Loucy (cell line): ENCODE measurements at regions not wholly inside any gene's neighbourhood (a gene's known extent, or its start where the extent isn't known, plus 50 kb on each side); places are given as distances from the start of the nearest gene placed in this dataset.
"Not testable (repeated sequence)": the region's sequence is repeated elsewhere in the genome, so short reads cannot be mapped to it uniquely, and the experiment has no call there.

Experiments
- H2AFZ ChIP-seq: fragments of 200-600 bp; sonication (generic); 2 replicates; pipeline ENCODE4 v1.6.0; 2016; ENCODE audit warnings: antibody characterized with exemption, mild to moderate bottlenecking, low read length, moderate library complexity
- H3F3A ChIP-seq: fragments of 200-600 bp; 2 replicates; pipeline ENCODE4 v1.6.0; 2016; ENCODE audit warnings: antibody characterized with exemption, low read depth, mild to moderate bottlenecking
- H3K27me3 ChIP-seq: fragments of 200-600 bp; sonication (generic); 2 replicates; pipeline ENCODE4 v1.6.1; 2014; ENCODE audit warnings: low read length, mild to moderate bottlenecking; ENCODE audit not compliant: insufficient read depth, poor library complexity, severe bottlenecking
- H3K36me3 ChIP-seq: fragments of 200-600 bp; sonication (generic); 2 replicates; pipeline ENCODE4 v1.6.1; 2016; ENCODE audit warnings: low read length; ENCODE audit not compliant: insufficient read depth
- H3K4me1 ChIP-seq: fragments of 200-600 bp; sonication (generic); 2 replicates; pipeline ENCODE4 v1.5.1; 2014; ENCODE audit warnings: low read length, mild to moderate bottlenecking; ENCODE audit not compliant: insufficient read depth, poor library complexity, severe bottlenecking
- H3K4me2 ChIP-seq: fragments of 200-600 bp; sonication (generic); 2 replicates; pipeline ENCODE4 v1.6.0; 2014; ENCODE audit warnings: antibody characterized with exemption, low read length, low read depth, mild to moderate bottlenecking; ENCODE audit not compliant: poor library complexity, severe bottlenecking
- H3K4me3 ChIP-seq: fragments of 200-600 bp; sonication (generic); 2 replicates; pipeline ENCODE4 v1.5.1; 2014; ENCODE audit warnings: low read length, mild to moderate bottlenecking, mixed read lengths; ENCODE audit not compliant: poor library complexity, severe bottlenecking
- H3K79me2 ChIP-seq: fragments of 200-600 bp; sonication (generic); 2 replicates; pipeline ENCODE4 v1.6.1; 2014; ENCODE audit warnings: low read length; ENCODE audit not compliant: insufficient read depth
- H3K9ac ChIP-seq: fragments of 200-600 bp; sonication (generic); 2 replicates; pipeline ENCODE4 v1.6.0; 2014; ENCODE audit warnings: mild to moderate bottlenecking, low read depth, low read length, moderate library complexity; ENCODE audit not compliant: poor library complexity, severe bottlenecking
- H3K9me2 ChIP-seq: fragments of 200-600 bp; sonication (generic); replicated peaks from 2 replicates; pipeline ENCODE4 v1.6.1; 2016; ENCODE audit warnings: low read depth, low read length, mixed read lengths
- H3K9me3 ChIP-seq: fragments of 200-600 bp; sonication (generic); 2 replicates; pipeline ENCODE4 v1.6.1; 2014; ENCODE audit warnings: mild to moderate bottlenecking, antibody characterized with exemption, low read length, low read depth; ENCODE audit not compliant: insufficient read depth
- H4K20me1 ChIP-seq: fragments of 200-600 bp; sonication (generic); 2 replicates; pipeline ENCODE4 v1.6.0; 2014; ENCODE audit warnings: antibody characterized with exemption, low read length, mild to moderate bottlenecking; ENCODE audit not compliant: insufficient read depth, poor library complexity, severe bottlenecking
- CTCF ChIP-seq: fragments of 200-600 bp; sonication (generic); conservative IDR thresholded peaks from 2 replicates; pipeline ENCODE4 v1.5.1; 2014; ENCODE audit warnings: mild to moderate bottlenecking, antibody characterized with exemption, low read length
- EZH2phosphoT487 ChIP-seq: fragments of 200-600 bp; IDR thresholded peaks from 2 replicates; pipeline ENCODE4 v1.6.1; 2018; ENCODE audit warnings: antibody characterized with exemption, mild to moderate bottlenecking, moderate library complexity, borderline replicate concordance

GRCh38 chr4:179048839-179049453 is 1606.7 kb upstream of the AGA start:
- Histone ChIP-seq H3K9ac (no peak overlapping the region), H3K9me2 (no peaks in the 10 kb centered on the region), H3K9me3 (no peaks in the 10 kb centered on the region), H2AFZ (no peak overlapping the region), H3K4me1 (no peaks in the 10 kb centered on the region), H3K4me2 (no peak overlapping the region), H3K36me3 (no peaks in the 10 kb centered on the region), H3K4me3 (no peak overlapping the region), H3K27me3 (no peaks in the 10 kb centered on the region), H4K20me1 (no peaks in the 10 kb centered on the region), H3K79me2 (no peaks in the 10 kb centered on the region), H3F3A (no peaks in the 10 kb centered on the region)
- TF ChIP-seq EZH2phosphoT487 (no peak), CTCF (no peak)

- Histone ChIP-seq H3K4me1 (no peaks in the 10 kb centered on the region), H3K9ac (no peak overlapping the region), H2AFZ (no peak overlapping the region), H3K27me3 (no peaks in the 10 kb centered on the region), H3K9me3 (no peaks in the 10 kb centered on the region), H3F3A (no peaks in the 10 kb centered on the region), H3K4me3 (no peak overlapping the region), H3K9me2 (no peaks in the 10 kb centered on the region), H4K20me1 (no peaks in the 10 kb centered on the region), H3K79me2 (no peaks in the 10 kb centered on the region), H3K36me3 (no peaks in the 10 kb centered on the region), H3K4me2 (no peak overlapping the region)
- TF ChIP-seq EZH2phosphoT487 (no peak), CTCF (no peak)
Observed at GRCh38 chr4:179051206-179051605, 1609.0 kb upstream of the AGA start.

GRCh38 chr4:179059396-179059795 is 1617.2 kb upstream of the AGA start:
- Histone ChIP-seq H3K9me2 (no peaks in the 10 kb centered on the region), H3K4me2 (no peak overlapping the region), H3K4me3 (no peak overlapping the region), H3F3A (no peaks in the 10 kb centered on the region), H3K9ac (no peak overlapping the region), H3K27me3 (no peaks in the 10 kb centered on the region), H3K79me2 (no peaks in the 10 kb centered on the region), H3K4me1 (no peaks in the 10 kb centered on the region), H4K20me1 (no peaks in the 10 kb centered on the region), H3K36me3 (no peaks in the 10 kb centered on the region), H3K9me3 (peaks cover 3% of the 10 kb centered on the region; the same call in 1 of the 2 replicates), H2AFZ (no peak overlapping the region)
- TF ChIP-seq EZH2phosphoT487 (no peak), CTCF (no peak)

GRCh38 chr4:179066254-179066653 is 1624.0 kb upstream of the AGA start:
- not testable (repeated sequence) for H3K4me1 ChIP-seq, H3K4me2 ChIP-seq, H3K9me3 ChIP-seq, H3K27me3 ChIP-seq, H3K4me3 ChIP-seq, H3K9me2 ChIP-seq, H3K36me3 ChIP-seq, H2AFZ ChIP-seq, H3K79me2 ChIP-seq, H3F3A ChIP-seq, H3K9ac ChIP-seq, H4K20me1 ChIP-seq
